ENCODE measurements at regions not wholly inside any gene's neighbourhood (a gene's known extent, or its start where the extent isn't known, plus 50 kb on each side); places are given as distances from the start of the nearest gene placed in this dataset.

GRCh38 chr12:72139411-72139810, 132.8 kb upstream of the TRHDE start:
- TF ChIP-seq, protein P1, sequence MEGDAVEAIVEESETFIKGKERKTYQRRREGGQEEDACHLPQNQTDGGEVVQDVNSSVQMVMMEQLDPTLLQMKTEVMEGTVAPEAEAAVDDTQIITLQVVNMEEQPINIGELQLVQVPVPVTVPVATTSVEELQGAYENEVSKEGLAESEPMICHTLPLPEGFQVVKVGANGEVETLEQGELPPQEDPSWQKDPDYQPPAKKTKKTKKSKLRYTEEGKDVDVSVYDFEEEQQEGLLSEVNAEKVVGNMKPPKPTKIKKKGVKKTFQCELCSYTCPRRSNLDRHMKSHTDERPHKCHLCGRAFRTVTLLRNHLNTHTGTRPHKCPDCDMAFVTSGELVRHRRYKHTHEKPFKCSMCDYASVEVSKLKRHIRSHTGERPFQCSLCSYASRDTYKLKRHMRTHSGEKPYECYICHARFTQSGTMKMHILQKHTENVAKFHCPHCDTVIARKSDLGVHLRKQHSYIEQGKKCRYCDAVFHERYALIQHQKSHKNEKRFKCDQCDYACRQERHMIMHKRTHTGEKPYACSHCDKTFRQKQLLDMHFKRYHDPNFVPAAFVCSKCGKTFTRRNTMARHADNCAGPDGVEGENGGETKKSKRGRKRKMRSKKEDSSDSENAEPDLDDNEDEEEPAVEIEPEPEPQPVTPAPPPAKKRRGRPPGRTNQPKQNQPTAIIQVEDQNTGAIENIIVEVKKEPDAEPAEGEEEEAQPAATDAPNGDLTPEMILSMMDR (IDR thresholded peaks at IDR 0.05 in 8 of 11, conservative IDR thresholded peaks at IDR 0.05 in 3 of 11), result no peak
- TF ChIP-seq POLR2A (IDR thresholded peaks at IDR 0.05), result no peak
- no peak for TF ChIP-seq POLR2AphosphoS5 (IDR thresholded peaks at IDR 0.05)

Data from spleen (tissue), 7 donors.